Stimulated activated CD8-positive, alpha-beta memory T cell treated with anti-CD3 and anti-CD28 coated beads, Interleukin-7, amount 100 ng/mL, for 24 hours (primary cell): ENCODE measurements at regions not wholly inside any gene's neighbourhood (a gene's known extent, or its start where the extent isn't known, plus 50 kb on each side); places are given as distances from the start of the nearest gene placed in this dataset.

Source experiments
- DNase-seq: peaks from one replicate; pipeline ENCODE4 v3.0.0-alpha.2; 2020; ENCODE audit warnings: low read depth

- no peak for DNase-seq
Measured at GRCh38 chr3:42037318-42037945, 53.7 kb upstream of the TRAK1 start.

GRCh38 chr3:42036483-42036823, 54.7 kb upstream of the TRAK1 start:
- DNase-seq = no peak

- no peak for DNase-seq
Measured at GRCh38 chr3:42035816-42036482, 55.2 kb upstream of the TRAK1 start.

GRCh38 chr3:42035007-42035406, 56.1 kb upstream of the TRAK1 start:
- no peak for DNase-seq

GRCh38 chr3:42033741-42034140, 57.4 kb upstream of the TRAK1 start:
- no peak for DNase-seq

GRCh38 chr3:42032693-42033349, 58.3 kb upstream of the TRAK1 start:
- DNase-seq = no peak

- DNase-seq = no peak
Measured at GRCh38 chr3:42031808-42032480, 59.2 kb upstream of the TRAK1 start.

- DNase-seq = no peak
Measured at GRCh38 chr3:42028474-42028873, 62.7 kb upstream of the TRAK1 start.

GRCh38 chr3:42027571-42027970, 63.6 kb upstream of the TRAK1 start:
- DNase-seq = no peak

- DNase-seq = no peak
Measured at GRCh38 chr3:42025370-42026138, 63.7 kb upstream of the ULK4 start.

GRCh38 chr3:42024591-42025351, 62.9 kb upstream of the ULK4 start:
- no peak for DNase-seq

- DNase-seq = no peak
Measured at GRCh38 chr3:42023380-42023779, 61.5 kb upstream of the ULK4 start.

- DNase-seq = no peak
Measured at GRCh38 chr3:42022355-42022754, 60.5 kb upstream of the ULK4 start.

- no peak for DNase-seq
Measured at GRCh38 chr3:42020684-42021307, 58.9 kb upstream of the ULK4 start.

- DNase-seq = no peak
Measured at GRCh38 chr3:42019953-42020260, 58.0 kb upstream of the ULK4 start.

- DNase-seq = no peak
Measured at GRCh38 chr3:42019144-42019952, 57.4 kb upstream of the ULK4 start.

- DNase-seq = no peak
Measured at GRCh38 chr3:42014921-42015533, 53.1 kb upstream of the ULK4 start.

GRCh38 chr3:42014458-42014920, 52.6 kb upstream of the ULK4 start:
- no peak for DNase-seq

GRCh38 chr3:42013691-42014457, 52.0 kb upstream of the ULK4 start:
- no peak for DNase-seq
